ENCODE measurements at regions not wholly inside any gene's neighbourhood (a gene's known extent, or its start where the extent isn't known, plus 50 kb on each side); places are given as distances from the start of the nearest gene placed in this dataset.

GRCh38 chr1:2913091-2913490, 108.2 kb upstream of the ACTRT2 start:
- H3K9me3 ChIP-seq, result no peaks in the 10 kb centered on the region
- DNase-seq, result no peak
- intact Hi-C loops (cut with DNase I; ENCODE audit: low total_unique reads), result no loop called here
- no peak overlapping the region for H3K27ac ChIP-seq
- H3K36me3 ChIP-seq (ENCODE audit: low read depth, missing control alignments), result no peaks in the 10 kb centered on the region
- H3K4me1 ChIP-seq, result no peaks in the 10 kb centered on the region
- no peak overlapping the region for H3K4me3 ChIP-seq
- H3K27me3 ChIP-seq, result no peaks in the 10 kb centered on the region
- WGBS, 2 donors, result 91 to 92% methylated on average over 7 to 15 of the region's 15 CpGs
- TF ChIP-seq POLR2A (IDR thresholded peaks at IDR 0.05), result no peak
- no peak for TF ChIP-seq CTCF (IDR thresholded peaks at IDR 0.05)

- H3K36me3 ChIP-seq (ENCODE audit: low read depth, missing control alignments), result no peaks in the 10 kb centered on the region
- no peaks in the 10 kb centered on the region for H3K4me1 ChIP-seq
- no peak overlapping the region for H3K4me3 ChIP-seq
- intact Hi-C loops (cut with DNase I; ENCODE audit: low total_unique reads), result no loop called here
- DNase-seq, result peak; percentile 31
- no peaks in the 10 kb centered on the region for H3K27me3 ChIP-seq
- TF ChIP-seq CTCF (IDR thresholded peaks at IDR 0.05) (no peak), POLR2A (IDR thresholded peaks at IDR 0.05) (no peak)
- no peak overlapping the region for H3K27ac ChIP-seq
- H3K9me3 ChIP-seq, result no peaks in the 10 kb centered on the region
- whole genome bisulfite sequencing, 2 donors, result 19 to 47% methylated on average over 2 to 6 of the region's 6 CpGs
These were observed 106.6 kb upstream of the ACTRT2 start for GRCh38 chr1:2914702-2915101.

- no peak for DNase-seq
- 93 to 100% methylated on average over 3 of the region's 3 CpGs for WGBS, 2 donors
- no peaks in the 10 kb centered on the region for H3K9me3 ChIP-seq
- TF ChIP-seq POLR2A (IDR thresholded peaks at IDR 0.05) (no peak), CTCF (IDR thresholded peaks at IDR 0.05) (no peak)
- intact Hi-C loops (cut with DNase I; ENCODE audit: low total_unique reads), result no loop called here
- no peaks in the 10 kb centered on the region for H3K36me3 ChIP-seq (ENCODE audit: low read depth, missing control alignments)
- no peak overlapping the region for H3K4me3 ChIP-seq
- no peaks in the 10 kb centered on the region for H3K4me1 ChIP-seq
- no peaks in the 10 kb centered on the region for H3K27me3 ChIP-seq
- no peak overlapping the region for H3K27ac ChIP-seq
These were observed 105.1 kb upstream of the ACTRT2 start for GRCh38 chr1:2916153-2916552.

- Histone ChIP-seq H3K4me1 (no peaks in the 10 kb centered on the region), H3K36me3 (ENCODE audit: low read depth, missing control alignments) (no peaks in the 10 kb centered on the region), H3K4me3 (no peak overlapping the region), H3K27me3 (no peaks in the 10 kb centered on the region), H3K27ac (no peak overlapping the region), H3K9me3 (no peaks in the 10 kb centered on the region)
- intact Hi-C loops (cut with DNase I; ENCODE audit: low total_unique reads), result no loop called here
- no peak for DNase-seq
- WGBS, 2 donors, result 71 to 84% methylated on average over 7 to 19 of the region's 19 CpGs
- no peak for TF ChIP-seq CTCF (IDR thresholded peaks at IDR 0.05)
- TF ChIP-seq POLR2A (IDR thresholded peaks at IDR 0.05), result no peak
These were observed 104.6 kb upstream of the ACTRT2 start for GRCh38 chr1:2916706-2917105.

- intact Hi-C loops (cut with DNase I; ENCODE audit: low total_unique reads), result no loop called here
- no peak for DNase-seq
- Histone ChIP-seq H3K4me1 (no peaks in the 10 kb centered on the region), H3K27me3 (no peaks in the 10 kb centered on the region), H3K4me3 (no peak overlapping the region), H3K9me3 (no peaks in the 10 kb centered on the region), H3K27ac (no peak overlapping the region), H3K36me3 (ENCODE audit: low read depth, missing control alignments) (no peaks in the 10 kb centered on the region)
- WGBS, 2 donors, result 92 to 93% methylated on average over 17 of the region's 17 CpGs
- no peak for TF ChIP-seq CTCF (IDR thresholded peaks at IDR 0.05)
- no peak for TF ChIP-seq POLR2A (IDR thresholded peaks at IDR 0.05)
These were observed 104.0 kb upstream of the ACTRT2 start for GRCh38 chr1:2917284-2917683.

All from testis (tissue), 2 donors.